ENCODE measurements at regions not wholly inside any gene's neighbourhood (a gene's known extent, or its start where the extent isn't known, plus 50 kb on each side); places are given as distances from the start of the nearest gene placed in this dataset.

GRCh38 chr5:24765219-24765618 is 120.4 kb upstream of the CDH10 start:
- TF ChIP-seq CSRNP3 (CRISPR knock-in tag; IDR thresholded peaks at IDR 0.05), result no peak
- no peak for TF ChIP-seq TCF4 (CRISPR knock-in tag; IDR thresholded peaks at IDR 0.05; ENCODE audit: borderline replicate concordance)
- no peak for TF ChIP-seq OSR1 (CRISPR knock-in tag; IDR thresholded peaks at IDR 0.05)
- no peak for TF ChIP-seq PPARA (CRISPR knock-in tag; IDR thresholded peaks at IDR 0.05; ENCODE audit: borderline replicate concordance)
- no peak for TF ChIP-seq ZFP3 (CRISPR knock-in tag; IDR thresholded peaks at IDR 0.05)
- no peak for TF ChIP-seq BACH2 (CRISPR knock-in tag; IDR thresholded peaks at IDR 0.05; ENCODE audit: borderline replicate concordance)
- TF ChIP-seq ISL1 (CRISPR knock-in tag; IDR thresholded peaks at IDR 0.05), result no peak
- no peak for TF ChIP-seq ZNF8 (CRISPR knock-in tag; IDR thresholded peaks at IDR 0.05)
- no peak for TF ChIP-seq ZC3H10 (CRISPR knock-in tag; IDR thresholded peaks at IDR 0.05)
- no peak for TF ChIP-seq TOX (CRISPR knock-in tag; IDR thresholded peaks at IDR 0.05; ENCODE audit: borderline replicate concordance)
- TF ChIP-seq CREB5 (CRISPR knock-in tag; IDR thresholded peaks at IDR 0.05; ENCODE audit: low read depth), result no peak
- TF ChIP-seq TSHZ2 (CRISPR knock-in tag; IDR thresholded peaks at IDR 0.05), result no peak
- no peak for TF ChIP-seq ZNF70 (CRISPR knock-in tag; IDR thresholded peaks at IDR 0.05)
- no peak for TF ChIP-seq ZFP30 (CRISPR knock-in tag; IDR thresholded peaks at IDR 0.05)
- TF ChIP-seq CSDC2 (CRISPR knock-in tag; IDR thresholded peaks at IDR 0.05), result no peak
- TF ChIP-seq GLIS3 (CRISPR knock-in tag; IDR thresholded peaks at IDR 0.05), result no peak
- no peak for ATAC-seq

GRCh38 chr5:24750355-24750754 is 105.6 kb upstream of the CDH10 start:
- ATAC-seq, result peak; percentile 60
- no peak for TF ChIP-seq ZFP30 (CRISPR knock-in tag; IDR thresholded peaks at IDR 0.05)
- TF ChIP-seq TSHZ2 (CRISPR knock-in tag; IDR thresholded peaks at IDR 0.05), result no peak
- TF ChIP-seq ARNTL (CRISPR knock-in tag; IDR thresholded peaks at IDR 0.05; ENCODE audit: borderline replicate concordance, low read depth), result no peak
- TF ChIP-seq OSR1 (CRISPR knock-in tag; IDR thresholded peaks at IDR 0.05), result no peak
- no peak for TF ChIP-seq CSRNP3 (CRISPR knock-in tag; IDR thresholded peaks at IDR 0.05)
- no peak for TF ChIP-seq ESRRG (CRISPR knock-in tag; IDR thresholded peaks at IDR 0.05)
- TF ChIP-seq CREB5 (CRISPR knock-in tag; IDR thresholded peaks at IDR 0.05; ENCODE audit: low read depth), result no peak
- no peak for TF ChIP-seq ZC3H10 (CRISPR knock-in tag; IDR thresholded peaks at IDR 0.05)
- no peak for TF ChIP-seq ZNF70 (CRISPR knock-in tag; IDR thresholded peaks at IDR 0.05)
- no peak for TF ChIP-seq BACH2 (CRISPR knock-in tag; IDR thresholded peaks at IDR 0.05; ENCODE audit: borderline replicate concordance)
- TF ChIP-seq PATZ1 (CRISPR knock-in tag; IDR thresholded peaks at IDR 0.05; ENCODE audit: borderline replicate concordance), result no peak
- no peak for TF ChIP-seq RARB (CRISPR knock-in tag; IDR thresholded peaks at IDR 0.05)

Measured in SK-N-SH treated with all-trans-retinoic acid at 6 μM for 48 hours (cell line).